ENCODE measurements at regions not wholly inside any gene's neighbourhood (a gene's known extent, or its start where the extent isn't known, plus 50 kb on each side); places are given as distances from the start of the nearest gene placed in this dataset.

DNA sequence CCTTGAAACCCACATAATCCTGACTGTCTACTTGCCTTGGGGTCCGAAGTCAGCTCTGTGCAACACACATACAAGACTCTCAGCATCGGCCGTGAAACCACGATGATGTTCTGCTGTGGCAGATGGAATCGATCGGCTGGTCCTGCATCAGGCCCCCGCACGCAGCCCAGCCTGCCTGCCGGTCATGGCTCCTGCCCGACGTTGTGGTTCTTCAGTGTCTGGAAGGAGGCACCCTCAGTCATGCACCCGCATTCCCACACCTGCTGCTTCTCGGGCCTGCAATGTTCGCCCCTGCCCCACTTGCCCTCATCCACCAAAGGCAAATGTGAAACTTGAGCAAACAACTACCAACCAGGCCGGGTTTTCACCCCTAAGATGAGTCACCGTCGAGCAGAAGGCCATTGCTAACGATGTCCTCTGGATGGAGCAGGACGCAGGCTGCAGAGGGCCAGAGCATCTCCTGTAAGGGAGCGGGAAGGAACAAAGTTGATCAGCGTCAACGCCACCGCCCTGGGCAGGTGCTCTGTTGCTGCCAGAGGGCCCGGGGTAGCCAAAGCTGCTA, 128.9 kb upstream of the PDE10A start:
- TF ChIP-seq, protein P1, sequence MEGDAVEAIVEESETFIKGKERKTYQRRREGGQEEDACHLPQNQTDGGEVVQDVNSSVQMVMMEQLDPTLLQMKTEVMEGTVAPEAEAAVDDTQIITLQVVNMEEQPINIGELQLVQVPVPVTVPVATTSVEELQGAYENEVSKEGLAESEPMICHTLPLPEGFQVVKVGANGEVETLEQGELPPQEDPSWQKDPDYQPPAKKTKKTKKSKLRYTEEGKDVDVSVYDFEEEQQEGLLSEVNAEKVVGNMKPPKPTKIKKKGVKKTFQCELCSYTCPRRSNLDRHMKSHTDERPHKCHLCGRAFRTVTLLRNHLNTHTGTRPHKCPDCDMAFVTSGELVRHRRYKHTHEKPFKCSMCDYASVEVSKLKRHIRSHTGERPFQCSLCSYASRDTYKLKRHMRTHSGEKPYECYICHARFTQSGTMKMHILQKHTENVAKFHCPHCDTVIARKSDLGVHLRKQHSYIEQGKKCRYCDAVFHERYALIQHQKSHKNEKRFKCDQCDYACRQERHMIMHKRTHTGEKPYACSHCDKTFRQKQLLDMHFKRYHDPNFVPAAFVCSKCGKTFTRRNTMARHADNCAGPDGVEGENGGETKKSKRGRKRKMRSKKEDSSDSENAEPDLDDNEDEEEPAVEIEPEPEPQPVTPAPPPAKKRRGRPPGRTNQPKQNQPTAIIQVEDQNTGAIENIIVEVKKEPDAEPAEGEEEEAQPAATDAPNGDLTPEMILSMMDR (conservative IDR thresholded peaks at IDR 0.05; ENCODE audit: low read depth, low read length): no peak
- TF ChIP-seq EZH2phosphoT487 (IDR thresholded peaks at IDR 0.05; ENCODE audit: borderline replicate concordance, low read length) (no peak), EZH2 (IDR thresholded peaks at IDR 0.05; ENCODE audit: low read length, unreplicated experiment) (no peak)
